Mesothelial cell of epicardium (in vitro differentiated cells): ENCODE measurements at regions not wholly inside any gene's neighbourhood (a gene's known extent, or its start where the extent isn't known, plus 50 kb on each side); places are given as distances from the start of the nearest gene placed in this dataset.
A peak's percentile ranks its signal among the peaks of the same experiment; 100 is the strongest.
"Not testable (repeated sequence)": the region's sequence is repeated elsewhere in the genome, so short reads cannot be mapped to it uniquely, and the experiment has no call there.

Experiments
- DNase-seq, 2 experiments: peaks; one replicate each; pipeline ENCODE4 v3.0.0; 2021; ENCODE audit warnings: low spot score in 2 of 2; ENCODE audit not compliant: unreplicated experiment in 2 of 2
- H3K27ac Mint-ChIP-seq: 2 replicates; pipeline ENCODE4 v1.8.0; 2021; ENCODE audit warnings: mixed read lengths
- H3K27me3 Mint-ChIP-seq: 2 replicates; pipeline ENCODE4 v1.8.0; 2021; ENCODE audit warnings: low read depth, mixed read lengths
- H3K36me3 Mint-ChIP-seq: 2 replicates; pipeline ENCODE4 v1.8.0; 2021; ENCODE audit warnings: mixed read lengths
- H3K4me1 Mint-ChIP-seq: 2 replicates; pipeline ENCODE4 v1.8.0; 2021; ENCODE audit warnings: mixed read lengths
- H3K4me3 Mint-ChIP-seq: 2 replicates; pipeline ENCODE4 v1.8.0; 2021; ENCODE audit warnings: mild to moderate bottlenecking, moderate library complexity, mixed read lengths
- H3K9me3 Mint-ChIP-seq: 2 replicates; pipeline ENCODE4 v1.8.0; 2021; ENCODE audit warnings: mixed read lengths
- CTCF ChIP-seq: fragments of 200-600 bp; sonication (generic); IDR thresholded peaks from one replicate; pipeline ENCODE4 v1.5.0; 2021; ENCODE audit warnings: antibody characterized with exemption; ENCODE audit not compliant: unreplicated experiment

DNA sequence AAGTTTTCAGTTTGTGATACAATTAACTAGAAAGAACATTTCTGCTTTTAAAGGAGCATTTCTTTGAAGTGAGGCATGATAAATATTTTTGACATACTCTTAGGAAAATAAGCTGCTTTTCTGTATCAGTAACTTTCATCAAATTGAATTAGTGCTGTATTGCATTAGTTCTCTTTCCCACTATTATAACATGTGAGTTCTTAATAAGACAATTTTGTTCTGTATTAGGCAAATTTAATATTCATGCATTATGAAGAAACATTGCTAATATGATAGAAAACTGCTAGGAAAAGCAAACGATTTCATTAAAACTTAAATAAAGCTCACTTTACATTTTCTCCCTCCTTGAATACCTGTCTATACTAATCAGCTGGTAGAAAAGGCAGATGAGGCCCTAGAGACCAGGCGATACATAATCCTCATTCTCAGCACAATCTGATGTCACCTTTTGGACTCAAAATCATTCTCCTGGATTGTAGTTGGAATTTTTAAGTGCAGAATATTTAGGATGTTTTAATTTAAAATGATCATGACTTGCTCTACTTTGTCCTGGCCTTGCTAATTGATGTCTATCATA, 1636.8 kb downstream of the PCDH9 start:
- H3K36me3 Mint-ChIP-seq, result peaks cover 14% of the 10 kb centered on the region
- no peak for TF ChIP-seq CTCF
- H3K27ac Mint-ChIP-seq, result peak overlapping the region; percentile 84
- no peaks in the 10 kb centered on the region for H3K27me3 Mint-ChIP-seq
- no peak for DNase-seq
- peaks cover 50% of the 10 kb centered on the region for H3K4me1 Mint-ChIP-seq
- H3K9me3 Mint-ChIP-seq, result peaks cover 17% of the 10 kb centered on the region
- no peak overlapping the region for H3K4me3 Mint-ChIP-seq

- Mint-ChIP-seq H3K36me3 (peaks cover 20% of the 10 kb centered on the region), H3K4me1 (peaks cover 44% of the 10 kb centered on the region), H3K27ac (peak overlapping the region; percentile 84), H3K27me3 (no peaks in the 10 kb centered on the region), H3K9me3 (peaks cover 24% of the 10 kb centered on the region), H3K4me3 (no peak overlapping the region)
- no peak for TF ChIP-seq CTCF
- no peak for DNase-seq
Measured at GRCh38 chr13:65592731-65593130, 1637.4 kb downstream of the PCDH9 start.

- Mint-ChIP-seq H3K4me3 (no peak overlapping the region), H3K4me1 (peaks cover 14% of the 10 kb centered on the region), H3K27ac (no peak overlapping the region), H3K36me3 (peaks cover 28% of the 10 kb centered on the region), H3K9me3 (peaks cover 42% of the 10 kb centered on the region), H3K27me3 (no peaks in the 10 kb centered on the region)
- DNase-seq, result no peak
- TF ChIP-seq CTCF, result no peak
Measured at GRCh38 chr13:65585346-65585745, 1644.8 kb downstream of the PCDH9 start.

DNA sequence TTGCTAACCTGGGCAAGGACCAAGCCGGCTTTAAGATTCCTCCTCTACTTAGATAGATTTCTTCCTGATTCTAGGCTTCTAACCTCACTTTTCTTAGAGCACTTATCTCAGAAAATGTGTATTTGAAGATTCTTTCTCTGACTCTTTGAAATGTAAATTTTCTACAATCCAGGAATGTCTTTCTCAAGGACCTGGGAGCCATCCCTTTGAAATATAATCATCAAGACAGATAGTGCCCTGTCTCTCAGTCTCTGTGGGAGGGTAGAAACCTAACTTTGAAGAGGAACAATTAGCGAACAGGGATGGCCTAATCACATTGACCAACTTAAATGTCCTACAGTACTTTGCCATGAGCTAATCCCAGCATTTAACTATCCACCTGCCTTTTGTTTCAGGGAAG, 1646.0 kb downstream of the PCDH9 start:
- Mint-ChIP-seq H3K9me3 (peaks cover 33% of the 10 kb centered on the region), H3K36me3 (peaks cover 18% of the 10 kb centered on the region), H3K27ac (no peak overlapping the region), H3K4me1 (peaks cover 14% of the 10 kb centered on the region), H3K27me3 (no peaks in the 10 kb centered on the region), H3K4me3 (no peak overlapping the region)
- no peak for TF ChIP-seq CTCF
- no peak for DNase-seq

DNA sequence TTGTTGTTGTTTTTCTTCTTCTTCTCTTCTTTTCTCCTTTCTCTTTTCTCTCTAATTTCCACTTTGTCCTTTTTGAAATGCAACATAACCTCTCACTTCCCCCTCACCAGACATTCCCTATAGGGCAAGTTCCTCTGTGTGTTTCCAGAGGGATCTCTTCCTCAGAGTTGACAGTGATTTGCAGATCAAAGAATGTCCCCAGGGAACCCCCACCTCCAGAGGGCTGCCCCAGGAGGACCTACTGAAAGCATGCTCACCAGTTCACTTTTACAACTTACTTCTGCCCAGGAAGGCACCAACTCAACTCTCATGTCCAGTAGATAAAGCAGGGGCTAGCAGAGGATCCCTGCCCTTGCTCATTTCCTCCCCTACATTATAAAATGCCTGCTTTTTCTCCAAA, 1648.0 kb downstream of the PCDH9 start:
- H3K27me3 Mint-ChIP-seq, result no peaks in the 10 kb centered on the region
- peaks cover 3% of the 10 kb centered on the region for H3K36me3 Mint-ChIP-seq
- no peak overlapping the region for H3K27ac Mint-ChIP-seq
- H3K4me3 Mint-ChIP-seq, result no peak overlapping the region
- H3K4me1 Mint-ChIP-seq, result peaks cover 14% of the 10 kb centered on the region
- TF ChIP-seq CTCF, result no peak
- DNase-seq, result no peak
- peaks cover 15% of the 10 kb centered on the region for H3K9me3 Mint-ChIP-seq

GRCh38 chr13:65564561-65564960, 1665.6 kb downstream of the PCDH9 start:
- H3K4me1 Mint-ChIP-seq, H3K36me3 Mint-ChIP-seq, H3K27me3 Mint-ChIP-seq, H3K27ac Mint-ChIP-seq, H3K4me3 Mint-ChIP-seq, DNase-seq: not testable (repeated sequence)
- peaks cover 18% of the 10 kb centered on the region for H3K9me3 Mint-ChIP-seq
